ENCODE measurements at regions not wholly inside any gene's neighbourhood (a gene's known extent, or its start where the extent isn't known, plus 50 kb on each side); places are given as distances from the start of the nearest gene placed in this dataset.

GRCh38 chr3:73137736-73138403, 76.4 kb downstream of the EBLN2 start:
- Histone ChIP-seq H2AFZ (ENCODE audit: low read length) (0 out of 2 replicates have a peak overlapping the region, but pooled peaks have one; percentile 68), H3K4ac (replicated peaks; ENCODE audit: insufficient read length, low read depth, low read length) (no peak overlapping the region), H4K20me1 (replicated peaks in 1 of 2; ENCODE audit: control insufficient read depth in 1 of 2, insufficient read depth in 2 of 2, low read length in 2 of 2) (no peaks in the 10 kb centered on the region), H2BK15ac (ENCODE audit: low read length) (no peak overlapping the region), H3K36me3 (ENCODE audit: control insufficient read depth in 2 of 4, insufficient read depth in 4 of 4, low read length in 3 of 4) (no peaks in the 10 kb centered on the region), H3K79me2 (ENCODE audit: control insufficient read depth in 1 of 2, insufficient read depth in 2 of 2, low read length in 2 of 2) (no peaks in the 10 kb centered on the region), H3K4me3 (ENCODE audit: extremely low read depth in 1 of 4, insufficient read depth in 2 of 4, low read depth in 3 of 4, low read length in 4 of 4) (no peak overlapping the region), H4K8ac (ENCODE audit: extremely low read depth, insufficient read depth, low read length) (no peak overlapping the region), H3K23me2 (ENCODE audit: low read depth, low read length) (no peaks in the 10 kb centered on the region), H3K9ac (replicated peaks in 1 of 4; ENCODE audit: extremely low read depth in 1 of 4, low read depth in 3 of 4, low read length in 3 of 4) (no peak overlapping the region), H3K23ac (ENCODE audit: insufficient read length) (no peak overlapping the region), H3K56ac (replicated peaks; ENCODE audit: insufficient read length, low read depth, low read length) (no peak overlapping the region), H3K27me3 (replicated peaks in 1 of 4; ENCODE audit: control insufficient read depth in 3 of 4, extremely low read depth in 1 of 4, insufficient read depth in 3 of 4, low read length in 3 of 4) (no peaks in the 10 kb centered on the region), H3K14ac (ENCODE audit: insufficient read length) (no peak overlapping the region), H3K18ac (ENCODE audit: extremely low read depth, low read length) (no peak overlapping the region), H2BK120ac (replicated peaks; ENCODE audit: low read depth, low read length) (no peak overlapping the region), H4K5ac (ENCODE audit: insufficient read length, low read depth, low read length) (no peak overlapping the region), H4K91ac (replicated peaks; ENCODE audit: insufficient read length, low read length) (no peak overlapping the region), H3K4me2 (ENCODE audit: insufficient read depth in 1 of 2, low read depth in 2 of 2, low read length in 2 of 2) (no peak overlapping the region), H2AK5ac (ENCODE audit: low read depth, low read length) (no peak overlapping the region), H3K4me1 (replicated peaks in 1 of 4; ENCODE audit: control insufficient read depth in 3 of 4, insufficient read depth in 4 of 4, low read length in 3 of 4) (no peaks in the 10 kb centered on the region), H3K27ac (ENCODE audit: low read depth, low read length) (no peak overlapping the region), H2BK5ac (ENCODE audit: low read depth, low read length) (no peak overlapping the region), H3K79me1 (ENCODE audit: low read depth, low read length) (no peaks in the 10 kb centered on the region), H2BK20ac (ENCODE audit: low read length) (no peak overlapping the region), H2BK12ac (ENCODE audit: low read depth, low read length) (no peak overlapping the region), H3K9me3 (ENCODE audit: insufficient read depth in 2 of 2, low read depth in 1 of 2, low read length in 1 of 2) (no peaks in the 10 kb centered on the region)
- no peak for DNase-seq (ENCODE audit: low read depth in 1 of 2, low spot score in 2 of 2)
- CTCF ChIA-PET (ENCODE audit: partially characterized antibody): interaction anchor here (1.2 to 1.7 kb wide), 3 partner anchors 36 to 365 kb away, joined by 3 to 6 read pairs (median 3); no protein-coding TSS in a partner anchor
- POLR2A ChIA-PET (ENCODE audit: partially characterized antibody): no interaction called here
- FAIRE-seq: no peak
- 88% methylated on average over 6 of the region's 6 CpGs; no CpG with 5 or more reads in 1 of the 2 experiments for WGBS, 2 experiments (ENCODE audit: extremely low coverage in 1 of 2, insufficient coverage in 1 of 2, insufficient read length in 1 of 2, insufficient replicate concordance in 2 of 2, low coverage in 1 of 2, low lambda C conversion rate in 2 of 2, missing lambda C conversion rate in 1 of 2)
- TF ChIP-seq FOSL1 (IDR thresholded peaks at IDR 0.05; ENCODE audit: insufficient read depth, low read depth, low read length) (no peak), HDAC6 (IDR thresholded peaks at IDR 0.05; ENCODE audit: low read depth, low read length) (no peak), SIN3A (conservative IDR thresholded peaks at IDR 0.05 in 1 of 2, IDR thresholded peaks at IDR 0.05 in 1 of 2; ENCODE audit: low read depth in 1 of 2, low read length in 2 of 2) (no peak), EGR1 (IDR thresholded peaks at IDR 0.05; ENCODE audit: borderline replicate concordance, low read depth, low read length) (no peak), ATF3 (IDR thresholded peaks at IDR 0.05; ENCODE audit: insufficient read depth, low read depth, low read length) (no peak), TBP (IDR thresholded peaks at IDR 0.05; ENCODE audit: low read depth, low read length) (no peak), SRF (IDR thresholded peaks at IDR 0.05; ENCODE audit: low read depth, low read length) (no peak), POLR2A (IDR thresholded peaks at IDR 0.05; ENCODE audit: control extremely low read depth in 1 of 2, low read depth in 2 of 2, low read length in 2 of 2) (no peak), GABPA (IDR thresholded peaks at IDR 0.05; ENCODE audit: borderline replicate concordance, insufficient read depth, low read length) (no peak), SAP30 (IDR thresholded peaks at IDR 0.05; ENCODE audit: insufficient read depth, insufficient replicate concordance, low read length) (no peak), PHF8 (conservative IDR thresholded peaks at IDR 0.05; ENCODE audit: low read depth, low read length) (no peak), BACH1 (IDR thresholded peaks at IDR 0.05; ENCODE audit: low read length) (no peak), KDM5A (IDR thresholded peaks at IDR 0.05; ENCODE audit: low read length) (no peak), MAFK (IDR thresholded peaks at IDR 0.05; ENCODE audit: low read depth, low read length) (no peak)
